Activated CD8-positive, alpha-beta T cell treated with anti-CD3 and anti-CD28 coated beads for 36 hours (primary cell): ENCODE measurements at regions not wholly inside any gene's neighbourhood (a gene's known extent, or its start where the extent isn't known, plus 50 kb on each side); places are given as distances from the start of the nearest gene placed in this dataset.
A peak's percentile ranks its signal among the peaks of the same experiment; 100 is the strongest.

ENCODE experiments used
- ATAC-seq: fragments of 200-7000 bp; cut with Tn5 transposase; one replicate; pipeline ENCODE4 v1.10.0; 2021; ENCODE audit warnings: mild to moderate bottlenecking, moderate library complexity
- CTCF ChIA-PET: fragments of 350-600 bp; sonication (Branson Sonifier 250); formaldehyde crosslinking; loops from one replicate; lab custom pipeline; 2021; ENCODE audit warnings: antibody characterized with exemption; lab: Charles Lee
- POLR2A ChIA-PET: fragments of 350-600 bp; sonication (Branson Sonifier 250); formaldehyde crosslinking; loops from one replicate; lab custom pipeline; 2021; ENCODE audit warnings: antibody characterized with exemption; lab: Charles Lee
- DNase-seq: peaks from one replicate; pipeline ENCODE4 v3.0.0-alpha.2; 2020
- H3K27ac Mint-ChIP-seq: one replicate; pipeline ENCODE4 v1.8.0; 2021; ENCODE audit warnings: mild to moderate bottlenecking, mixed read lengths
- H3K27me3 Mint-ChIP-seq: one replicate; pipeline ENCODE4 v1.8.0; 2021; ENCODE audit warnings: mixed read lengths
- H3K36me3 Mint-ChIP-seq: one replicate; pipeline ENCODE4 v1.8.0; 2021; ENCODE audit warnings: low read depth, mixed read lengths
- H3K4me1 Mint-ChIP-seq: one replicate; pipeline ENCODE4 v1.8.0; 2021; ENCODE audit warnings: low read depth, mixed read lengths
- H3K4me3 Mint-ChIP-seq: one replicate; pipeline ENCODE4 v1.8.0; 2021; ENCODE audit warnings: mild to moderate bottlenecking, moderate library complexity, mixed read lengths
- H3K9me3 Mint-ChIP-seq: one replicate; pipeline ENCODE4 v1.8.0; 2021; ENCODE audit warnings: mixed read lengths
- CTCF ChIP-seq: fragments of 200-600 bp; IDR thresholded peaks from one replicate; pipeline ENCODE4 v1.8.0; 2022; ENCODE audit warnings: antibody characterized with exemption, mild to moderate bottlenecking
- intact Hi-C: fragments of 100-400 bp; cut with micrococcal nuclease; formaldehyde crosslinking; loops from one replicate; pipeline ENCODE4 v1.10.0; 2022

GRCh38 chr15:69780374-69780773 lies 317.3 kb downstream of the TLE3 start:
- CTCF ChIA-PET: no interaction called here
- no peak overlapping the region for H3K4me3 Mint-ChIP-seq
- no peaks in the 10 kb centered on the region for H3K36me3 Mint-ChIP-seq
- H3K9me3 Mint-ChIP-seq: peaks cover 12% of the 10 kb centered on the region
- peaks cover 28% of the 10 kb centered on the region for H3K4me1 Mint-ChIP-seq
- H3K27me3 Mint-ChIP-seq: peaks cover 17% of the 10 kb centered on the region
- no peak for TF ChIP-seq CTCF
- intact Hi-C loops: no loop called here
- H3K27ac Mint-ChIP-seq: no peak overlapping the region
- POLR2A ChIA-PET: no interaction called here
- DNase-seq: no peak
- no peak for ATAC-seq

- H3K4me3 Mint-ChIP-seq: no peak overlapping the region
- intact Hi-C loops: no loop called here
- ChIA-PET POLR2A (no interaction called here), CTCF (no interaction called here)
- H3K36me3 Mint-ChIP-seq: no peaks in the 10 kb centered on the region
- no peak for TF ChIP-seq CTCF
- peaks cover 28% of the 10 kb centered on the region for H3K4me1 Mint-ChIP-seq
- DNase-seq (no peak), ATAC-seq (no peak)
- H3K9me3 Mint-ChIP-seq: peaks cover 12% of the 10 kb centered on the region
- H3K27ac Mint-ChIP-seq: no peak overlapping the region
- H3K27me3 Mint-ChIP-seq: peaks cover 19% of the 10 kb centered on the region
These were observed 316.7 kb downstream of the TLE3 start for GRCh38 chr15:69780981-69781380.

- no peak overlapping the region for H3K27ac Mint-ChIP-seq
- H3K4me1 Mint-ChIP-seq: peaks cover 28% of the 10 kb centered on the region
- H3K4me3 Mint-ChIP-seq: no peak overlapping the region
- CTCF ChIA-PET: interaction anchor here (0.7 kb wide), 1 partner anchor 9 kb away, joined by 3 read pairs; no protein-coding TSS in a partner anchor
- POLR2A ChIA-PET: no interaction called here
- peaks cover 12% of the 10 kb centered on the region for H3K9me3 Mint-ChIP-seq
- intact Hi-C loops: no loop called here
- H3K36me3 Mint-ChIP-seq: no peaks in the 10 kb centered on the region
- ATAC-seq (no peak), DNase-seq (no peak)
- no peak for TF ChIP-seq CTCF
- peaks cover 23% of the 10 kb centered on the region for H3K27me3 Mint-ChIP-seq
These were observed 316.1 kb downstream of the TLE3 start for GRCh38 chr15:69781411-69782125.

GRCh38 chr15:69782139-69782658 lies 315.5 kb downstream of the TLE3 start:
- intact Hi-C loops: no loop called here
- POLR2A ChIA-PET: no interaction called here
- H3K4me3 Mint-ChIP-seq: no peak overlapping the region
- TF ChIP-seq CTCF: no peak
- no peaks in the 10 kb centered on the region for H3K36me3 Mint-ChIP-seq
- CTCF ChIA-PET: interaction anchor here (0.7 kb wide), 1 partner anchor 10 kb away, joined by 3 read pairs; no protein-coding TSS in a partner anchor
- H3K9me3 Mint-ChIP-seq: peaks cover 12% of the 10 kb centered on the region
- H3K27ac Mint-ChIP-seq: no peak overlapping the region
- peaks cover 28% of the 10 kb centered on the region for H3K27me3 Mint-ChIP-seq
- no peak for DNase-seq
- H3K4me1 Mint-ChIP-seq: peaks cover 28% of the 10 kb centered on the region
- no peak for ATAC-seq

GRCh38 chr15:69782809-69783208 lies 314.9 kb downstream of the TLE3 start:
- POLR2A ChIA-PET: no interaction called here
- CTCF ChIA-PET: no interaction called here

More at GRCh38 chr15:69782809-69783208, 314.9 kb downstream of the TLE3 start:
- Mint-ChIP-seq H3K4me3 (no peak overlapping the region), H3K27ac (no peak overlapping the region), H3K4me1 (peaks cover 28% of the 10 kb centered on the region), H3K9me3 (peaks cover 6% of the 10 kb centered on the region), H3K27me3 (peaks cover 25% of the 10 kb centered on the region), H3K36me3 (no peaks in the 10 kb centered on the region)
- TF ChIP-seq CTCF: no peak
- intact Hi-C loops: no loop called here
- peak; percentile 90 for ATAC-seq
- peak; percentile 69 for DNase-seq
